ENCODE measurements at regions not wholly inside any gene's neighbourhood (a gene's known extent, or its start where the extent isn't known, plus 50 kb on each side); places are given as distances from the start of the nearest gene placed in this dataset.

- WGBS, 2 donors (ENCODE audit: low coverage in 1 of 2) = 51 to 56% methylated on average over 6 of the region's 6 CpGs
- intact Hi-C loops (cut with DNase I; ENCODE audit: low total_unique reads) (no loop called here), in situ Hi-C loops (cut with MboI; ENCODE audit: low pct_ligation_motif_present in 1 of 4, low pct_unique_long_range_greater_than_20kb in 1 of 4, low sequenced_read_pairs in 3 of 4) (no loop called here)
- H3K4me1 ChIP-seq = peaks cover 0 to 19% (median 3%) of the 10 kb centered on the region in 4 donors
- no peaks in the 10 kb centered on the region for H3K27me3 ChIP-seq
- H3K27ac ChIP-seq = peak overlapping the region in 3 of 4 donors; percentile 45 to 70 (median 52)
- H3K9me3 ChIP-seq = no peaks in the 10 kb centered on the region
- H3K4me3 ChIP-seq = no peak overlapping the region
- DNase-seq = peak; percentile 27
- H3K36me3 ChIP-seq = no peaks in the 10 kb centered on the region
- peak in 1 of 3 donors; percentile 47 for TF ChIP-seq POLR2AphosphoS5 (IDR thresholded peaks at IDR 0.05)
- TF ChIP-seq, protein P1, sequence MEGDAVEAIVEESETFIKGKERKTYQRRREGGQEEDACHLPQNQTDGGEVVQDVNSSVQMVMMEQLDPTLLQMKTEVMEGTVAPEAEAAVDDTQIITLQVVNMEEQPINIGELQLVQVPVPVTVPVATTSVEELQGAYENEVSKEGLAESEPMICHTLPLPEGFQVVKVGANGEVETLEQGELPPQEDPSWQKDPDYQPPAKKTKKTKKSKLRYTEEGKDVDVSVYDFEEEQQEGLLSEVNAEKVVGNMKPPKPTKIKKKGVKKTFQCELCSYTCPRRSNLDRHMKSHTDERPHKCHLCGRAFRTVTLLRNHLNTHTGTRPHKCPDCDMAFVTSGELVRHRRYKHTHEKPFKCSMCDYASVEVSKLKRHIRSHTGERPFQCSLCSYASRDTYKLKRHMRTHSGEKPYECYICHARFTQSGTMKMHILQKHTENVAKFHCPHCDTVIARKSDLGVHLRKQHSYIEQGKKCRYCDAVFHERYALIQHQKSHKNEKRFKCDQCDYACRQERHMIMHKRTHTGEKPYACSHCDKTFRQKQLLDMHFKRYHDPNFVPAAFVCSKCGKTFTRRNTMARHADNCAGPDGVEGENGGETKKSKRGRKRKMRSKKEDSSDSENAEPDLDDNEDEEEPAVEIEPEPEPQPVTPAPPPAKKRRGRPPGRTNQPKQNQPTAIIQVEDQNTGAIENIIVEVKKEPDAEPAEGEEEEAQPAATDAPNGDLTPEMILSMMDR (IDR thresholded peaks at IDR 0.05) = no peak
These were observed 146.5 kb downstream of the SYK start for GRCh38 chr9:90948156-90948555.

DNA sequence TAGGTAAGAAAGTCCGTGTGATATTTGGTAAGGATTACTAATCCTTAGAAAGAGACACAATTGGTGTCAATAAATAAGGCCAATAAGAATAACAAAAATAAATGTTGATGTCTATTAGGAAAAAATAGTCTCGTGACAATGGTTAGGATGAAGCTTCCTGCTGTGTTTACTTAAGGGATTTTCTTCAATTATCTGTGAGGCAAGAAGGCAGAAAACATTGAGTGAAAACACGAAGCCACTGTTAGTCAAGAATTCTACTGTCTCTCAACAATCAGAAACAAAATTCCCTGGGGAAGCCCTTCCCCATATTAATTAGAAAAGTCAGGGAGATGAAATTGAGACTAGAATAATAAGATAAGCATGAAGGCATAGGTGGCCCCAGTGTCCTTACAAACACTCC lies 149.0 kb downstream of the SYK start:
- TF ChIP-seq, protein P1 (IDR thresholded peaks at IDR 0.05) = no peak
- TF ChIP-seq POLR2AphosphoS5 (IDR thresholded peaks at IDR 0.05) = no peak
- no peak for TF ChIP-seq EP300 (IDR thresholded peaks at IDR 0.05; ENCODE audit: low read depth)
- no peak for TF ChIP-seq POLR2A (IDR thresholded peaks at IDR 0.05)
- DNase-seq = no peak
- Histone ChIP-seq H3K4me3 (no peak overlapping the region), H3K9me3 (no peaks in the 10 kb centered on the region), H3K27me3 (no peaks in the 10 kb centered on the region), H3K4me1 (peaks cover 0 to 19% (median 3%) of the 10 kb centered on the region in 4 donors), H3K36me3 (no peaks in the 10 kb centered on the region), H3K27ac (no peak overlapping the region)
- 44 to 55% methylated on average over 3 of the region's 3 CpGs for WGBS, 2 donors (ENCODE audit: low coverage in 1 of 2)
- intact Hi-C loops (cut with DNase I; ENCODE audit: low total_unique reads) (no loop called here), in situ Hi-C loops (cut with MboI; ENCODE audit: low pct_ligation_motif_present in 1 of 4, low pct_unique_long_range_greater_than_20kb in 1 of 4, low sequenced_read_pairs in 3 of 4) (no loop called here)

DNA sequence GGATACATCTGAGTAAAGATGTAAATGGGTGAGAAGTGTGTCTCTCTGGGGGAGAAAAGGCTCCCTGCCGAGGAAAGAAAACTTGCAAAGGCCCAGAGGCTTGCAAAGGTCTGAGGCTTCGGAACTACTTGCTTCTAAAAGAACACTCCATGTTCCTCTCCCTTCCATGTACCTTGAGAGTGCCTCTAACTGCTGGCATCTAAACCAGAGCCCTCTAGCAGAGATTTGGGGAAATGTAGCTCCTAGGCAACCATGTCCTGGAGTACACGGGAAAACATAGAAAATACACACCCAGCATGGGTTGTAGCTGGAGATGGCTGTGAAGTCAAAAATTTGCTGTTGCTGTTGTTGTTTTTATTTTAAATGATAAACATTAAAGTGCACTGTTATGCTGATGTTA lies 151.6 kb downstream of the SYK start:
- H3K27me3 ChIP-seq = no peaks in the 10 kb centered on the region
- in situ Hi-C loops (cut with MboI; ENCODE audit: low pct_ligation_motif_present in 1 of 4, low pct_unique_long_range_greater_than_20kb in 1 of 4, low sequenced_read_pairs in 3 of 4) (no loop called here), intact Hi-C loops (cut with DNase I; ENCODE audit: low total_unique reads) (no loop called here)
- H3K27ac ChIP-seq = no peak overlapping the region
- 58 to 63% methylated on average over 3 of the region's 3 CpGs for WGBS, 2 donors (ENCODE audit: low coverage in 1 of 2)
- DNase-seq = no peak
- H3K4me1 ChIP-seq = peaks cover 0 to 15% (median 2%) of the 10 kb centered on the region in 4 donors
- TF ChIP-seq, protein P1 (IDR thresholded peaks at IDR 0.05) = no peak
- TF ChIP-seq POLR2A (IDR thresholded peaks at IDR 0.05) (no peak), POLR2AphosphoS5 (IDR thresholded peaks at IDR 0.05) (no peak), EP300 (IDR thresholded peaks at IDR 0.05; ENCODE audit: low read depth) (no peak)
- no peak overlapping the region for H3K4me3 ChIP-seq
- no peaks in the 10 kb centered on the region for H3K9me3 ChIP-seq
- H3K36me3 ChIP-seq = no peaks in the 10 kb centered on the region

DNA sequence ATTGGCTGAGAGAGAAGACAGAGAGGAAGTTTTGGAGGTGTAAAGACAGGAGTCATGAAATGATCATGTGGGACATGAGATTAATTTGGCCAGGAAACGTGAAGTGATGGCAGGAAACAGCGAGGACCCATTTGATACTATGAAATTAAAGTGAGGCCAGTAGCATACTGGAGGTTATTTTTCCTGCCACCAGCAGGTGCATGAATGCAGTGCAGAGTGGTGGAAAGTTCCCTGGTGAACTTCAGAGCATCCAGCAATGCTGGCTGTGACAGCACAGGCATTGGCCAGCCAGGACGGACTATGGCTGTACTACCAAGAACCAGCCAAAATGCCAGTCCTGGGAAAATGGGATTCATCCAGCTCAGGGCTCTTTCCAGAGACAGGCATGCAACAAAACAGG lies 152.2 kb downstream of the SYK start:
- H3K4me3 ChIP-seq = no peak overlapping the region
- H3K27me3 ChIP-seq = no peaks in the 10 kb centered on the region
- intact Hi-C loops (cut with DNase I; ENCODE audit: low total_unique reads) = no loop called here
- no peaks in the 10 kb centered on the region for H3K9me3 ChIP-seq
- in situ Hi-C loops (cut with MboI; ENCODE audit: low pct_ligation_motif_present in 1 of 4, low pct_unique_long_range_greater_than_20kb in 1 of 4, low sequenced_read_pairs in 3 of 4) = no loop called here
- peaks cover 0 to 13% (median 6%) of the 10 kb centered on the region in 4 donors for H3K4me1 ChIP-seq
- no peak overlapping the region for H3K27ac ChIP-seq
- no peak for DNase-seq
- H3K36me3 ChIP-seq = no peaks in the 10 kb centered on the region
- TF ChIP-seq POLR2AphosphoS5 (IDR thresholded peaks at IDR 0.05) (no peak), POLR2A (IDR thresholded peaks at IDR 0.05) (no peak), EP300 (IDR thresholded peaks at IDR 0.05; ENCODE audit: low read depth) (no peak)
- TF ChIP-seq, protein P1 (IDR thresholded peaks at IDR 0.05) = no peak
- whole genome bisulfite sequencing, 2 donors (ENCODE audit: low coverage in 1 of 2) = 71 to 81% methylated on average over 2 to 3 of the region's 3 CpGs

All from transverse colon (tissue), 4 donors.